H9 (cell line): ENCODE measurements at regions not wholly inside any gene's neighbourhood (a gene's known extent, or its start where the extent isn't known, plus 50 kb on each side); places are given as distances from the start of the nearest gene placed in this dataset.

Experiments
- DNase-seq: peaks from one replicate; pipeline ENCODE4 v3.0.0-alpha.2; 2017
- H2AFZ ChIP-seq: one replicate; pipeline ENCODE4 v1.6.1; 2013; ENCODE audit warnings: mild to moderate bottlenecking, low read length, control low read depth, moderate library complexity
- H2AK5ac ChIP-seq: 2 replicates; pipeline ENCODE4 v1.6.1; 2013; ENCODE audit warnings: low read length, control low read depth, mixed read lengths; ENCODE audit not compliant: insufficient read length
- H2BK120ac ChIP-seq: one replicate; pipeline ENCODE4 v1.6.1; 2013; ENCODE audit warnings: low read depth, mild to moderate bottlenecking, low read length, control low read depth, inconsistent platforms; ENCODE audit not compliant: poor library complexity, severe bottlenecking
- H2BK12ac ChIP-seq: 2 replicates; pipeline ENCODE4 v1.6.1; 2013; ENCODE audit warnings: low read length, control low read depth, mixed read lengths, low read depth; ENCODE audit not compliant: insufficient read length
- H2BK15ac ChIP-seq: 2 replicates; pipeline ENCODE4 v1.6.1; 2013; ENCODE audit warnings: low read depth, low read length, control low read depth
- H2BK20ac ChIP-seq: one replicate; pipeline ENCODE4 v1.6.1; 2013; ENCODE audit warnings: low read depth, mild to moderate bottlenecking, low read length, control low read depth, inconsistent platforms; ENCODE audit not compliant: poor library complexity, severe bottlenecking
- H2BK5ac ChIP-seq: 2 replicates; pipeline ENCODE4 v1.6.1; 2013; ENCODE audit warnings: low read length, control low read depth, mixed read lengths; ENCODE audit not compliant: insufficient read length
- H3K14ac ChIP-seq: 2 replicates; pipeline ENCODE4 v1.6.1; 2013; ENCODE audit warnings: low read length, control low read depth; ENCODE audit not compliant: insufficient read depth
- H3K18ac ChIP-seq: 2 replicates; pipeline ENCODE4 v1.6.1; 2013; ENCODE audit warnings: low read depth, mild to moderate bottlenecking, mixed read lengths, low read length, control low read depth; ENCODE audit not compliant: insufficient read length
- H3K23ac ChIP-seq: 2 replicates; pipeline ENCODE4 v1.6.1; 2013; ENCODE audit warnings: low read length, control low read depth, mixed read lengths, low read depth; ENCODE audit not compliant: insufficient read length
- H3K23me2 ChIP-seq: 2 replicates; pipeline ENCODE4 v1.6.1; 2013; ENCODE audit warnings: low read depth, mild to moderate bottlenecking, mixed read lengths, low read length, control low read depth; ENCODE audit not compliant: insufficient read length, poor library complexity, severe bottlenecking
- H3K27ac ChIP-seq: 2 replicates; pipeline ENCODE4 v1.5.1; 2013; ENCODE audit warnings: low read length, control low read depth, mixed read lengths, low read depth; ENCODE audit not compliant: insufficient read length
- H3K27me3 ChIP-seq: 2 replicates; pipeline ENCODE4 v1.6.1; 2013; ENCODE audit warnings: low read length, control low read depth, inconsistent platforms; ENCODE audit not compliant: insufficient read depth
- H3K4ac ChIP-seq: 2 replicates; pipeline ENCODE4 v1.6.1; 2013; ENCODE audit warnings: low read depth, mild to moderate bottlenecking, control low read depth, inconsistent platforms, low read length, moderate library complexity
- H3K4me1 ChIP-seq: 2 replicates; pipeline ENCODE4 v1.6.1; 2013; ENCODE audit warnings: low read length, control low read depth, inconsistent platforms; ENCODE audit not compliant: insufficient read depth
- H3K4me2 ChIP-seq: 2 replicates; pipeline ENCODE4 v1.6.1; 2013; ENCODE audit warnings: low read length, control low read depth, mixed read lengths; ENCODE audit not compliant: insufficient read length, insufficient read depth
- H3K56ac ChIP-seq: 2 replicates; pipeline ENCODE4 v1.6.1; 2013; ENCODE audit warnings: low read depth, mild to moderate bottlenecking, mixed read lengths, low read length, control low read depth; ENCODE audit not compliant: insufficient read length
- H3K79me1 ChIP-seq: 2 replicates; pipeline ENCODE4 v1.6.1; 2013; ENCODE audit warnings: low read depth, mild to moderate bottlenecking, moderate library complexity, low read length, control low read depth, inconsistent platforms; ENCODE audit not compliant: insufficient read depth, poor library complexity, severe bottlenecking
- H3K79me2 ChIP-seq: 2 replicates; pipeline ENCODE4 v1.6.1; 2013; ENCODE audit warnings: low read length, control low read depth, inconsistent platforms; ENCODE audit not compliant: insufficient read depth
- H3K9ac ChIP-seq: 2 replicates; pipeline ENCODE4 v1.6.1; 2013; ENCODE audit warnings: low read length, control low read depth, mixed read lengths; ENCODE audit not compliant: insufficient read length; ENCODE audit errors: extremely low read depth
- H3K9me3 ChIP-seq: one replicate; pipeline ENCODE4 v1.6.1; 2013; ENCODE audit warnings: low read depth, low read length, inconsistent platforms; ENCODE audit not compliant: control insufficient read depth
- H3T11ph ChIP-seq: one replicate; pipeline ENCODE4 v1.6.1; 2013; ENCODE audit warnings: mild to moderate bottlenecking, low read length, control low read depth, inconsistent platforms
- H4K20me1 ChIP-seq: one replicate; pipeline ENCODE4 v1.6.1; 2013; ENCODE audit not compliant: control insufficient read depth, insufficient read length, insufficient read depth
- H4K5ac ChIP-seq: 2 replicates; pipeline ENCODE4 v1.6.1; 2013; ENCODE audit warnings: low read depth, mild to moderate bottlenecking, mixed read lengths, low read length, control low read depth; ENCODE audit not compliant: insufficient read length
- H4K8ac ChIP-seq: replicated peaks from 2 replicates; pipeline ENCODE4 v1.6.1; 2013; ENCODE audit warnings: low read length, control low read depth, mixed read lengths, low read depth; ENCODE audit not compliant: insufficient read length
- H4K91ac ChIP-seq: 2 replicates; pipeline ENCODE4 v1.6.1; 2013; ENCODE audit warnings: low read depth, mild to moderate bottlenecking, moderate library complexity, mixed read lengths, low read length, control low read depth; ENCODE audit not compliant: insufficient read length
- H3K27ac Mint-ChIP-seq, 3 experiments: 2 replicates in 2 of 3; 3 replicates in 1 of 3; pipeline ENCODE4 v1.8.0; 2020 to 2021; ENCODE audit warnings: mixed read lengths in 3 of 3, mild to moderate bottlenecking in 1 of 3, moderate library complexity in 1 of 3
- H3K27me3 Mint-ChIP-seq: 2 replicates; pipeline ENCODE4 v1.8.0; 2021; ENCODE audit warnings: low read depth, mild to moderate bottlenecking, moderate library complexity, mixed read lengths
- H3K36me3 Mint-ChIP-seq, 3 experiments: 2 replicates in 2 of 3; 3 replicates in 1 of 3; pipeline ENCODE4 v1.8.0; 2020 to 2021; ENCODE audit warnings: low read depth in 3 of 3, mixed read lengths in 3 of 3; ENCODE audit not compliant: insufficient read depth in 1 of 3
- H3K4me1 Mint-ChIP-seq, 2 experiments: 2 replicates each; pipeline ENCODE4 v1.8.0; 2020; ENCODE audit warnings: mixed read lengths in 2 of 2
- H3K4me3 Mint-ChIP-seq, 2 experiments: 2 replicates in 1 of 2; 3 replicates in 1 of 2; pipeline ENCODE4 v1.8.0; 2020 to 2021; ENCODE audit warnings: mild to moderate bottlenecking in 2 of 2, mixed read lengths in 2 of 2, moderate library complexity in 1 of 2
- H3K9me3 Mint-ChIP-seq, 2 experiments: 2 replicates in 1 of 2; 3 replicates in 1 of 2; pipeline ENCODE4 v1.8.0; 2020; ENCODE audit warnings: mild to moderate bottlenecking in 2 of 2, mixed read lengths in 2 of 2, moderate library complexity in 1 of 2
- WGBS: extraction: QIAGEN DNeasy Blood & Tissue Kit; methylation state at CpG from one replicate; pipeline ENCODE4 v1.1.7; 2013; ENCODE audit warnings: missing lambda C conversion rate, low lambda C conversion rate, mixed read lengths; ENCODE audit not compliant: insufficient read length; ENCODE audit errors: extremely low coverage; 5-methylcytosine and 5-hydroxymethylcytosine counted together
- TF ChIP-seq, protein P1 (sequence below): fragments of 200-600 bp; sonication (generic); conservative IDR thresholded peaks from 3 replicates; pipeline ENCODE4 v1.8.0; 2021; ENCODE audit warnings: antibody characterized with exemption, mild to moderate bottlenecking

- no peaks in the 10 kb centered on the region for H3K9me3 Mint-ChIP-seq
- Histone ChIP-seq H3K4me1 (no peaks in the 10 kb centered on the region; the same call in 1 of the 2 replicates), H2BK5ac (no peak overlapping the region), H3K23me2 (no peaks in the 10 kb centered on the region), H2BK12ac (no peak overlapping the region), H2AFZ (no peak overlapping the region), H4K8ac (no peak overlapping the region), H2BK120ac (no peak overlapping the region), H4K91ac (no peak overlapping the region), H4K20me1 (no peaks in the 10 kb centered on the region), H2BK15ac (no peak overlapping the region), H3K4ac (no peak overlapping the region), H3K56ac (no peak overlapping the region), H3K23ac (no peak overlapping the region), H3K18ac (no peak overlapping the region), H2BK20ac (no peak overlapping the region), H3K79me2 (no peaks in the 10 kb centered on the region), H3K79me1 (no peaks in the 10 kb centered on the region), H3K27ac (no peak overlapping the region), H3K14ac (no peak overlapping the region), H2AK5ac (no peak overlapping the region), H4K5ac (no peak overlapping the region), H3T11ph (no peak overlapping the region), H3K4me2 (no peak overlapping the region), H3K9me3 (no peaks in the 10 kb centered on the region), H3K9ac (no peak overlapping the region), H3K27me3 (no peaks in the 10 kb centered on the region)
- no CpG with 5 or more reads among the region's 7 CpGs for WGBS
- no peaks in the 10 kb centered on the region for H3K36me3 Mint-ChIP-seq
- H3K4me3 Mint-ChIP-seq = no peak overlapping the region
- peaks cover 12 to 21% of the 10 kb centered on the region in 2 experiments for H3K4me1 Mint-ChIP-seq
- H3K27ac Mint-ChIP-seq = no peak overlapping the region
- H3K27me3 Mint-ChIP-seq = peaks cover 2% of the 10 kb centered on the region; the same call in 1 of the 2 replicates
- TF ChIP-seq, protein P1, sequence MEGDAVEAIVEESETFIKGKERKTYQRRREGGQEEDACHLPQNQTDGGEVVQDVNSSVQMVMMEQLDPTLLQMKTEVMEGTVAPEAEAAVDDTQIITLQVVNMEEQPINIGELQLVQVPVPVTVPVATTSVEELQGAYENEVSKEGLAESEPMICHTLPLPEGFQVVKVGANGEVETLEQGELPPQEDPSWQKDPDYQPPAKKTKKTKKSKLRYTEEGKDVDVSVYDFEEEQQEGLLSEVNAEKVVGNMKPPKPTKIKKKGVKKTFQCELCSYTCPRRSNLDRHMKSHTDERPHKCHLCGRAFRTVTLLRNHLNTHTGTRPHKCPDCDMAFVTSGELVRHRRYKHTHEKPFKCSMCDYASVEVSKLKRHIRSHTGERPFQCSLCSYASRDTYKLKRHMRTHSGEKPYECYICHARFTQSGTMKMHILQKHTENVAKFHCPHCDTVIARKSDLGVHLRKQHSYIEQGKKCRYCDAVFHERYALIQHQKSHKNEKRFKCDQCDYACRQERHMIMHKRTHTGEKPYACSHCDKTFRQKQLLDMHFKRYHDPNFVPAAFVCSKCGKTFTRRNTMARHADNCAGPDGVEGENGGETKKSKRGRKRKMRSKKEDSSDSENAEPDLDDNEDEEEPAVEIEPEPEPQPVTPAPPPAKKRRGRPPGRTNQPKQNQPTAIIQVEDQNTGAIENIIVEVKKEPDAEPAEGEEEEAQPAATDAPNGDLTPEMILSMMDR = peak; percentile 85
- no peak for DNase-seq
These were observed 534.1 kb downstream of the GRIN2A start for GRCh38 chr16:9647981-9648701.
